ENCODE measurements at regions not wholly inside any gene's neighbourhood (a gene's known extent, or its start where the extent isn't known, plus 50 kb on each side); places are given as distances from the start of the nearest gene placed in this dataset.
"Not testable (repeated sequence)": the region's sequence is repeated elsewhere in the genome, so short reads cannot be mapped to it uniquely, and the experiment has no call there.

GRCh38 chr2:88955607-88956006 is 264.1 kb downstream of the RPIA start:
- Mint-ChIP-seq H3K27ac (ENCODE audit: low read depth) (no peak overlapping the region), H3K4me3 (no peak overlapping the region), H3K4me1 (no peaks in the 10 kb centered on the region), H3K27me3 (peaks cover 44% of the 10 kb centered on the region), H3K9me3 (no peaks in the 10 kb centered on the region), H3K36me3 (ENCODE audit: insufficient read depth) (no peaks in the 10 kb centered on the region)
- DNase-seq (ENCODE audit: low spot score in 2 of 2) (no peak), ATAC-seq (replicated peaks; ENCODE audit: extremely low read depth, poor library complexity, severe bottlenecking) (no peak)

DNA sequence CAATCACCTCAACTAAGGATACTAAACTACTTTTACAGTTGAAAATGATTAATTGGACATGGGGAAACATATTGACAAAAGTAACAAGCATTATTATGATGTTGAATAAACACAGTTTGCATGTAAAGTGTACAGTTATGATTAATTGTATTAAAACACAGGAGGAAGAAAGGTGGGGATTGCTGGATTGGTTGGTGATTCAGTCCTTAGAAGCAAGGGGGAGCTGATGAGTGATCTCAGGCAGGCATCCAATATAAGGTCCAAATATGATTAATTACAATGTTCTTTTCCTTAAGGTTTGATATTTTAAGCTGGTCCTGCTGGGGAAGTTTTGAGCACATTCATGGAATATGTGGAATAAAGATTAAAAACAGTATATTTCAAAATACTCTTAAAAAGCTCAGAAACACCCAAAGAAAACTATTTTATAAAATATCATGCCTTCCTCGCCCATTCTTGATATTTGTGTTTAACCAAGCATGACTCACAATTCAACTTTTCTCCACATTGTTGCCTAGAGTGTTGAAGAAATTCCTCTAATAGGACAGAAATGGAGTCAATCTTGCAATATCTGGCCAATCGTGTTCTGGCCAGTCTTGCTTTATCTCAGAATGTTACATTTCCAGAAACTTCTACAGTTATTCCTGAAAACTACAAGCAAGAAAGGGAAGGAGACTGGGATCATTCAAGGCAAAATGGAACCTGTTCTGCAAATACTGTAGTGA is 268.2 kb downstream of the RPIA start:
- no peaks in the 10 kb centered on the region for H3K36me3 Mint-ChIP-seq (ENCODE audit: insufficient read depth)
- H3K27ac Mint-ChIP-seq (ENCODE audit: low read depth) = no peak overlapping the region
- peaks cover 35% of the 10 kb centered on the region for H3K27me3 Mint-ChIP-seq
- DNase-seq (ENCODE audit: low spot score in 2 of 2) (no peak), ATAC-seq (replicated peaks; ENCODE audit: extremely low read depth, poor library complexity, severe bottlenecking) (no peak)
- no peaks in the 10 kb centered on the region for H3K4me1 Mint-ChIP-seq
- no peak overlapping the region for H3K4me3 Mint-ChIP-seq
- no peaks in the 10 kb centered on the region for H3K9me3 Mint-ChIP-seq

GRCh38 chr2:88961323-88961722 is 269.9 kb downstream of the RPIA start:
- H3K36me3 Mint-ChIP-seq (ENCODE audit: insufficient read depth); H3K4me3 Mint-ChIP-seq; ATAC-seq (replicated peaks; ENCODE audit: extremely low read depth, poor library complexity, severe bottlenecking); H3K4me1 Mint-ChIP-seq; H3K27ac Mint-ChIP-seq (ENCODE audit: low read depth); H3K9me3 Mint-ChIP-seq; DNase-seq (ENCODE audit: low spot score in 2 of 2): not testable (repeated sequence)
- peaks cover 35% of the 10 kb centered on the region for H3K27me3 Mint-ChIP-seq

GRCh38 chr2:88967844-88968243 is 276.4 kb downstream of the RPIA start:
- DNase-seq (ENCODE audit: low spot score in 2 of 2) (no peak), ATAC-seq (replicated peaks; ENCODE audit: extremely low read depth, poor library complexity, severe bottlenecking) (no peak)
- H3K27me3 Mint-ChIP-seq = peaks cover 30% of the 10 kb centered on the region
- H3K9me3 Mint-ChIP-seq = no peaks in the 10 kb centered on the region
- H3K36me3 Mint-ChIP-seq (ENCODE audit: insufficient read depth) = no peaks in the 10 kb centered on the region
- H3K4me3 Mint-ChIP-seq = no peak overlapping the region
- no peak overlapping the region for H3K27ac Mint-ChIP-seq (ENCODE audit: low read depth)
- H3K4me1 Mint-ChIP-seq = no peaks in the 10 kb centered on the region

GRCh38 chr2:88978011-88978410 is 286.5 kb downstream of the RPIA start:
- not testable (repeated sequence) for H3K4me3 Mint-ChIP-seq; H3K4me1 Mint-ChIP-seq; H3K27ac Mint-ChIP-seq (ENCODE audit: low read depth); H3K27me3 Mint-ChIP-seq; H3K9me3 Mint-ChIP-seq; DNase-seq (ENCODE audit: low spot score in 2 of 2); ATAC-seq (replicated peaks; ENCODE audit: extremely low read depth, poor library complexity, severe bottlenecking); H3K36me3 Mint-ChIP-seq (ENCODE audit: insufficient read depth)

- not testable (repeated sequence) for H3K27ac Mint-ChIP-seq (ENCODE audit: low read depth); DNase-seq (ENCODE audit: low spot score in 2 of 2); H3K36me3 Mint-ChIP-seq (ENCODE audit: insufficient read depth); H3K9me3 Mint-ChIP-seq; H3K27me3 Mint-ChIP-seq; H3K4me1 Mint-ChIP-seq; H3K4me3 Mint-ChIP-seq; ATAC-seq (replicated peaks; ENCODE audit: extremely low read depth, poor library complexity, severe bottlenecking)
These were observed 287.0 kb downstream of the RPIA start for GRCh38 chr2:88978446-88978845.

DNA sequence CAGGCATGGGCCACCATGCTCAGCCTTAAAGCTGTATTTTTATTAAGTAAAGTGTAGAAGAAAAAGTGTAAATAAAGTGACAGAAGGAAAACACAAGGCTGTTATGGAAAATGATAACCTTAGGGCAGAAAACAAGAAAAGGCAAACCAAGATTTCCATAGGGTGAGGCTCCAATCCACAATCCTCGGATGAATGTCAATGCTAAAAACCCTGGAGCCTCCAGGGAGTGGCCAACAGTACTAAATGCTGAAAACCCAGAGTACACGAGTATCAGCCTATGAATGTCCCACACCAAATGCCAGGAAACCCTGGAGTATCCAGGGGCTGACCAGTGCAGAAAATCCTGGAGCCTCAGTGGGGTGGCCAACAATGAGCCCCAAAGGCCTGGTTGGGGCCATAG is 292.6 kb downstream of the RPIA start:
- H3K9me3 Mint-ChIP-seq, H3K4me3 Mint-ChIP-seq, H3K4me1 Mint-ChIP-seq: not testable (repeated sequence)

DNA sequence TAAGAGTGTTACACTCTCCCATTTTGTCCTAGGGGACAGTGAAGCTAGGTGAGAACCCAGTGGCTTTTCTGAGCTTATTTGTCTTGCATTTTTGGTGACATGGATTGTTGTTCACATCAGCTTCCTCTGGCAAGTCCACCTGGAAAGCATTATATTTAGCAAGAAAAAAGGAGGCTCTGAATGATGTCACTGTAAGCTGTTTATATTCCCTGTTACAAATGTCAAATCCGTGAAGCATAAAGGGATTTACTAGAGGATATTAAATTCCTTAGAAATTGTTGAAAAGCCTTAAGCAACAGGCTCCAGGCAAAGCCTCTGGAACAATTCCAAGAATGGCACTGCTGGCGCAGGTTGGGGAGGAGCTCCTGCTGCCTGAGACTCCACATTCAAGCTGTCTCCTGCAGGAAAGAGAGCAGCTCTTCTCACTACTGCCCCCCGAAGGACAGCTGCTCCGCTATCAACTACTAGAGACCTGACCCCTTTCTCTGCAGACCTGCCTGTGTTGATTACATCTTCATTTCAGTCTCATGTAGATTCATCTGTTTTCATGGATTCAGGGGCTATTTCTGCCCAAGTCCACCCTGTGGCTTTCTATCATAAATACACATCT is 295.4 kb downstream of the RPIA start:
- not testable (repeated sequence) for H3K4me3 Mint-ChIP-seq; H3K9me3 Mint-ChIP-seq; H3K27ac Mint-ChIP-seq (ENCODE audit: low read depth); H3K36me3 Mint-ChIP-seq (ENCODE audit: insufficient read depth); DNase-seq (ENCODE audit: low spot score in 2 of 2); ATAC-seq (replicated peaks; ENCODE audit: extremely low read depth, poor library complexity, severe bottlenecking); H3K4me1 Mint-ChIP-seq
- H3K27me3 Mint-ChIP-seq = peaks cover 17% of the 10 kb centered on the region

More for the DNA sequence above, 292.6 kb downstream of the RPIA start:
- DNase-seq (ENCODE audit: low spot score in 2 of 2); H3K36me3 Mint-ChIP-seq (ENCODE audit: insufficient read depth); ATAC-seq (replicated peaks; ENCODE audit: extremely low read depth, poor library complexity, severe bottlenecking); H3K27ac Mint-ChIP-seq (ENCODE audit: low read depth): not testable (repeated sequence)
- H3K27me3 Mint-ChIP-seq = peaks cover 16% of the 10 kb centered on the region

GRCh38 chr2:88988617-88989016 is 297.1 kb downstream of the RPIA start:
- DNase-seq (ENCODE audit: low spot score in 2 of 2); H3K36me3 Mint-ChIP-seq (ENCODE audit: insufficient read depth); H3K4me1 Mint-ChIP-seq; H3K4me3 Mint-ChIP-seq; ATAC-seq (replicated peaks; ENCODE audit: extremely low read depth, poor library complexity, severe bottlenecking); H3K9me3 Mint-ChIP-seq; H3K27ac Mint-ChIP-seq (ENCODE audit: low read depth): not testable (repeated sequence)
- peaks cover 25% of the 10 kb centered on the region for H3K27me3 Mint-ChIP-seq

GRCh38 chr2:88992819-88993218 is 301.3 kb downstream of the RPIA start:
- H3K27ac Mint-ChIP-seq (ENCODE audit: low read depth); H3K4me1 Mint-ChIP-seq; DNase-seq (ENCODE audit: low spot score in 2 of 2); H3K4me3 Mint-ChIP-seq; ATAC-seq (replicated peaks; ENCODE audit: extremely low read depth, poor library complexity, severe bottlenecking); H3K9me3 Mint-ChIP-seq; H3K36me3 Mint-ChIP-seq (ENCODE audit: insufficient read depth): not testable (repeated sequence)
- H3K27me3 Mint-ChIP-seq = peaks cover 23% of the 10 kb centered on the region

- not testable (repeated sequence) for H3K4me1 Mint-ChIP-seq
These were observed 303.4 kb downstream of the RPIA start for GRCh38 chr2:88994856-88995255.

GRCh38 chr2:88996588-88996987 is 305.1 kb downstream of the RPIA start:
- DNase-seq (ENCODE audit: low spot score in 2 of 2); H3K9me3 Mint-ChIP-seq; H3K27ac Mint-ChIP-seq (ENCODE audit: low read depth); H3K4me3 Mint-ChIP-seq; H3K4me1 Mint-ChIP-seq; ATAC-seq (replicated peaks; ENCODE audit: extremely low read depth, poor library complexity, severe bottlenecking); H3K36me3 Mint-ChIP-seq (ENCODE audit: insufficient read depth): not testable (repeated sequence)
- peaks cover 20% of the 10 kb centered on the region for H3K27me3 Mint-ChIP-seq

More at GRCh38 chr2:88994856-88995255, 303.4 kb downstream of the RPIA start:
- not testable (repeated sequence) for H3K27ac Mint-ChIP-seq (ENCODE audit: low read depth); H3K4me3 Mint-ChIP-seq; H3K36me3 Mint-ChIP-seq (ENCODE audit: insufficient read depth); ATAC-seq (replicated peaks; ENCODE audit: extremely low read depth, poor library complexity, severe bottlenecking); H3K9me3 Mint-ChIP-seq; DNase-seq (ENCODE audit: low spot score in 2 of 2)
- H3K27me3 Mint-ChIP-seq = peaks cover 23% of the 10 kb centered on the region

DNA sequence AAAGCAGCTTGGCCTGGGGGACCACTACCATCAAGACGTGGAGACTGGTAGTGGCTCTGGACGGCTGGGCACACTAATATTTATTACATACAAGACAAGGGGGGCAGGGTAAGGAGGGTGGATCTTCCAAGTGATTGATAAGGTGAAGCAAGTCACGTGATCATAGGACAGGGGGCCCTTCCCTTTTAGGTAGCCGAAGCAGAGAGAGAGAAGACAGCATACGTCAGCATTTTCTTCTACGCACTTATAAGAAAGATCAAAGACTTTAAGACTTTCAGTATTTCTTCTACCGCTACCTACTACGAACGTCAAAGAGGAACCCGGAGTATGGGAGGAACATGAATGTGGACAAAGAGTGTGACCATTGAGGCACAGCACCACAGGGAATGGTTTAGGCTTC is 307.9 kb downstream of the RPIA start:
- peaks cover 5% of the 10 kb centered on the region for H3K9me3 Mint-ChIP-seq
- ATAC-seq (replicated peaks; ENCODE audit: extremely low read depth, poor library complexity, severe bottlenecking) (no peak), DNase-seq (ENCODE audit: low spot score in 2 of 2) (no peak)
- peaks cover 12% of the 10 kb centered on the region for H3K27me3 Mint-ChIP-seq
- H3K36me3 Mint-ChIP-seq (ENCODE audit: insufficient read depth) = no peaks in the 10 kb centered on the region
- H3K27ac Mint-ChIP-seq (ENCODE audit: low read depth) = no peak overlapping the region
- no peak overlapping the region for H3K4me3 Mint-ChIP-seq
- no peaks in the 10 kb centered on the region for H3K4me1 Mint-ChIP-seq
